ENCODE measurements at regions not wholly inside any gene's neighbourhood (a gene's known extent, or its start where the extent isn't known, plus 50 kb on each side); places are given as distances from the start of the nearest gene placed in this dataset.

DNA sequence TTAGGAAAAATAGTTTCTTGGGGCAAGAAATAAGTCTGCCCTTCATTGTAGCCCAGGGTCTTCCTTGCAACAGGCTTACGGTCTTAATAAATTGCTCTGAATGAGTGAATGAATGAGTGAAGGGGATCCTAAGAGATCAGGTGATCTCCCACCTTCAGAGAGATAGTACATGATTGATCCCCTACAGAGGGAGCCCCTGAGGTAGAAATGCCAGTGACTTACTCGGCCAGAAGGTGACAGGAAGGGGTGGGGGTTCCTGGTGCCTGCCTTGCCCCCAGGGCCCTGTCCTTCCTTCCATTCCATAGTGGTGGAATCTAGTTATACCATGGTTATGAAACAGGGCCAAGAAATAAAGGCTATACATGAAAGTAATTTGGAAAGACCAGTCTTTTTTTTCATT, 215.3 kb upstream of the SSTR4 start:
- POLR2A ChIA-PET = no interaction called here
- DNase-seq = no peak
- H3K9me3 Mint-ChIP-seq = no peaks in the 10 kb centered on the region
- no peak overlapping the region for H3K4me3 Mint-ChIP-seq
- Histone ChIP-seq H3K27ac (ENCODE audit: low read depth in 1 of 2, low read length in 2 of 2) (no peak overlapping the region), H3K36me3 (ENCODE audit: insufficient read depth, low read length) (no peaks in the 10 kb centered on the region), H3K4me3 (ENCODE audit: low read length) (no peak overlapping the region), H3K4me1 (ENCODE audit: insufficient read depth, low read length) (no peaks in the 10 kb centered on the region), H3K9me3 (ENCODE audit: control insufficient read depth in 1 of 2, insufficient read depth in 1 of 2, low read length in 2 of 2) (peaks cover 0 to 20% of the 10 kb centered on the region in 2 experiments), H3K27me3 (ENCODE audit: control insufficient read depth in 1 of 2, insufficient read depth in 2 of 2, low read length in 2 of 2) (peaks cover 0 to 2% of the 10 kb centered on the region in 2 experiments)
- H3K36me3 Mint-ChIP-seq (ENCODE audit: low read depth) = no peaks in the 10 kb centered on the region
- H3K27me3 Mint-ChIP-seq = no peaks in the 10 kb centered on the region
- ATAC-seq (ENCODE audit: poor library complexity) = no peak
- intact Hi-C loops (cut with DNase I, micrococcal nuclease) = no loop called here
- TF ChIP-seq CTCF (IDR thresholded peaks at IDR 0.05) = no peak
- H3K4me1 Mint-ChIP-seq (ENCODE audit: low read depth) = no peaks in the 10 kb centered on the region
- CTCF ChIA-PET = no interaction called here
- no peak overlapping the region for H3K27ac Mint-ChIP-seq

DNA sequence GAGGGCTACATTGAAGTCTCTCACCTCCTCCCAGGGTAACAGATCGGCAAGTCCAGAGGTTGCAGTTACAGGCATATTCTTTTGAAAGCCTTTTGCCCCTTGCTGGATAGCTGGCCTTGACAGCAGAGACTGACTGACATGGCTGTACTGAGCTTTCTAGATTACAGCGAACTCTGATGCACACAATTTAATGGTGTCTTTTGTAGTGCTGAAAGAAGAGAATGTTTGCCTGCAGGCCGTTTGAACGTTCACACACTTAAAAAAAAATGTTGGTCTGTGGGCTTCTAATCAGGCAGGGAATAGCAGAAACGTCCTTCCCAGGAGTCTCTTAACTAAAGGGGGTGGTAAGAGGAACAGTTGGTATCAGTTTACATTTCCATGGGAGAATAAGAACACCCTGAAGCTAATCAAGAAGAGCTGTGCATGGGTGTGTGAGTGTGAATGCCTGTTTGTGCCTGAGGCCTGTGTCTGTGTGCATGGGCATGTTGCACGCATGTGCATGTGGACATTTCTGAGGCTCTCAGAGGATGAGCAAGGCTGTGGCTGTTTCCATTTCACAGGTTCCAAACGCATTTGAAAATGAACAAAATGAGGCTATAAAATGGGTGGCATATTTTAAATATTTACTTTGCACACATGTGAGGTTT, 213.9 kb upstream of the SSTR4 start:
- DNase-seq (no peak), ATAC-seq (ENCODE audit: poor library complexity) (no peak)
- H3K27me3 Mint-ChIP-seq = no peaks in the 10 kb centered on the region
- no peaks in the 10 kb centered on the region for H3K36me3 Mint-ChIP-seq (ENCODE audit: low read depth)
- Histone ChIP-seq H3K27me3 (ENCODE audit: control insufficient read depth in 1 of 2, insufficient read depth in 2 of 2, low read length in 2 of 2) (no peaks in the 10 kb centered on the region), H3K4me1 (ENCODE audit: insufficient read depth, low read length) (no peaks in the 10 kb centered on the region), H3K27ac (ENCODE audit: low read depth in 1 of 2, low read length in 2 of 2) (no peak overlapping the region), H3K4me3 (ENCODE audit: low read length) (no peak overlapping the region), H3K36me3 (ENCODE audit: insufficient read depth, low read length) (no peaks in the 10 kb centered on the region), H3K9me3 (ENCODE audit: control insufficient read depth in 1 of 2, insufficient read depth in 1 of 2, low read length in 2 of 2) (peaks cover 0 to 17% of the 10 kb centered on the region in 2 experiments)
- no peaks in the 10 kb centered on the region for H3K4me1 Mint-ChIP-seq (ENCODE audit: low read depth)
- POLR2A ChIA-PET = no interaction called here
- TF ChIP-seq CTCF (IDR thresholded peaks at IDR 0.05) = no peak
- CTCF ChIA-PET = no interaction called here
- no peak overlapping the region for H3K4me3 Mint-ChIP-seq
- intact Hi-C loops (cut with DNase I, micrococcal nuclease) = no loop called here
- no peaks in the 10 kb centered on the region for H3K9me3 Mint-ChIP-seq
- no peak overlapping the region for H3K27ac Mint-ChIP-seq

GRCh38 chr20:22821796-22822195, 213.3 kb upstream of the SSTR4 start:
- Histone ChIP-seq H3K9me3 (ENCODE audit: control insufficient read depth in 1 of 2, insufficient read depth in 1 of 2, low read length in 2 of 2) (peaks cover 0 to 17% of the 10 kb centered on the region in 2 experiments), H3K4me1 (ENCODE audit: insufficient read depth, low read length) (no peaks in the 10 kb centered on the region), H3K4me3 (ENCODE audit: low read length) (no peak overlapping the region), H3K36me3 (ENCODE audit: insufficient read depth, low read length) (no peaks in the 10 kb centered on the region), H3K27ac (ENCODE audit: low read depth in 1 of 2, low read length in 2 of 2) (no peak overlapping the region), H3K27me3 (ENCODE audit: control insufficient read depth in 1 of 2, insufficient read depth in 2 of 2, low read length in 2 of 2) (no peaks in the 10 kb centered on the region)
- H3K4me1 Mint-ChIP-seq (ENCODE audit: low read depth) = no peaks in the 10 kb centered on the region
- no peak overlapping the region for H3K4me3 Mint-ChIP-seq
- intact Hi-C loops (cut with DNase I, micrococcal nuclease) = no loop called here
- no peak overlapping the region for H3K27ac Mint-ChIP-seq
- ATAC-seq (ENCODE audit: poor library complexity) (no peak), DNase-seq (no peak)
- no peak for TF ChIP-seq CTCF (IDR thresholded peaks at IDR 0.05)
- H3K27me3 Mint-ChIP-seq = no peaks in the 10 kb centered on the region
- POLR2A ChIA-PET = no interaction called here
- H3K9me3 Mint-ChIP-seq = no peaks in the 10 kb centered on the region
- CTCF ChIA-PET = no interaction called here
- no peaks in the 10 kb centered on the region for H3K36me3 Mint-ChIP-seq (ENCODE audit: low read depth)

All from CD4-positive, alpha-beta T cell (primary cell).